H9 (cell line): ENCODE measurements at regions not wholly inside any gene's neighbourhood (a gene's known extent, or its start where the extent isn't known, plus 50 kb on each side); places are given as distances from the start of the nearest gene placed in this dataset.

Experiments used
- DNase-seq: peaks from one replicate; pipeline ENCODE4 v3.0.0-alpha.2; 2017
- H2AFZ ChIP-seq: one replicate; pipeline ENCODE4 v1.6.1; 2013; ENCODE audit warnings: mild to moderate bottlenecking, low read length, control low read depth, moderate library complexity
- H2AK5ac ChIP-seq: 2 replicates; pipeline ENCODE4 v1.6.1; 2013; ENCODE audit warnings: low read length, control low read depth, mixed read lengths; ENCODE audit not compliant: insufficient read length
- H2BK120ac ChIP-seq: one replicate; pipeline ENCODE4 v1.6.1; 2013; ENCODE audit warnings: low read depth, mild to moderate bottlenecking, low read length, control low read depth, inconsistent platforms; ENCODE audit not compliant: poor library complexity, severe bottlenecking
- H2BK12ac ChIP-seq: 2 replicates; pipeline ENCODE4 v1.6.1; 2013; ENCODE audit warnings: low read length, control low read depth, mixed read lengths, low read depth; ENCODE audit not compliant: insufficient read length
- H2BK15ac ChIP-seq: 2 replicates; pipeline ENCODE4 v1.6.1; 2013; ENCODE audit warnings: low read depth, low read length, control low read depth
- H2BK20ac ChIP-seq: one replicate; pipeline ENCODE4 v1.6.1; 2013; ENCODE audit warnings: low read depth, mild to moderate bottlenecking, low read length, control low read depth, inconsistent platforms; ENCODE audit not compliant: poor library complexity, severe bottlenecking
- H2BK5ac ChIP-seq: 2 replicates; pipeline ENCODE4 v1.6.1; 2013; ENCODE audit warnings: low read length, control low read depth, mixed read lengths; ENCODE audit not compliant: insufficient read length
- H3K14ac ChIP-seq: 2 replicates; pipeline ENCODE4 v1.6.1; 2013; ENCODE audit warnings: low read length, control low read depth; ENCODE audit not compliant: insufficient read depth
- H3K18ac ChIP-seq: 2 replicates; pipeline ENCODE4 v1.6.1; 2013; ENCODE audit warnings: low read depth, mild to moderate bottlenecking, mixed read lengths, low read length, control low read depth; ENCODE audit not compliant: insufficient read length
- H3K23ac ChIP-seq: 2 replicates; pipeline ENCODE4 v1.6.1; 2013; ENCODE audit warnings: low read length, control low read depth, mixed read lengths, low read depth; ENCODE audit not compliant: insufficient read length
- H3K23me2 ChIP-seq: 2 replicates; pipeline ENCODE4 v1.6.1; 2013; ENCODE audit warnings: low read depth, mild to moderate bottlenecking, mixed read lengths, low read length, control low read depth; ENCODE audit not compliant: insufficient read length, poor library complexity, severe bottlenecking
- H3K27ac ChIP-seq: 2 replicates; pipeline ENCODE4 v1.5.1; 2013; ENCODE audit warnings: low read length, control low read depth, mixed read lengths, low read depth; ENCODE audit not compliant: insufficient read length
- H3K27me3 ChIP-seq: 2 replicates; pipeline ENCODE4 v1.6.1; 2013; ENCODE audit warnings: low read length, control low read depth, inconsistent platforms; ENCODE audit not compliant: insufficient read depth
- H3K4ac ChIP-seq: 2 replicates; pipeline ENCODE4 v1.6.1; 2013; ENCODE audit warnings: low read depth, mild to moderate bottlenecking, control low read depth, inconsistent platforms, low read length, moderate library complexity
- H3K4me1 ChIP-seq: 2 replicates; pipeline ENCODE4 v1.6.1; 2013; ENCODE audit warnings: low read length, control low read depth, inconsistent platforms; ENCODE audit not compliant: insufficient read depth
- H3K4me2 ChIP-seq: 2 replicates; pipeline ENCODE4 v1.6.1; 2013; ENCODE audit warnings: low read length, control low read depth, mixed read lengths; ENCODE audit not compliant: insufficient read length, insufficient read depth
- H3K56ac ChIP-seq: 2 replicates; pipeline ENCODE4 v1.6.1; 2013; ENCODE audit warnings: low read depth, mild to moderate bottlenecking, mixed read lengths, low read length, control low read depth; ENCODE audit not compliant: insufficient read length
- H3K79me1 ChIP-seq: 2 replicates; pipeline ENCODE4 v1.6.1; 2013; ENCODE audit warnings: low read depth, mild to moderate bottlenecking, moderate library complexity, low read length, control low read depth, inconsistent platforms; ENCODE audit not compliant: insufficient read depth, poor library complexity, severe bottlenecking
- H3K79me2 ChIP-seq: 2 replicates; pipeline ENCODE4 v1.6.1; 2013; ENCODE audit warnings: low read length, control low read depth, inconsistent platforms; ENCODE audit not compliant: insufficient read depth
- H3K9ac ChIP-seq: 2 replicates; pipeline ENCODE4 v1.6.1; 2013; ENCODE audit warnings: low read length, control low read depth, mixed read lengths; ENCODE audit not compliant: insufficient read length; ENCODE audit errors: extremely low read depth
- H3K9me3 ChIP-seq: one replicate; pipeline ENCODE4 v1.6.1; 2013; ENCODE audit warnings: low read depth, low read length, inconsistent platforms; ENCODE audit not compliant: control insufficient read depth
- H3T11ph ChIP-seq: one replicate; pipeline ENCODE4 v1.6.1; 2013; ENCODE audit warnings: mild to moderate bottlenecking, low read length, control low read depth, inconsistent platforms
- H4K20me1 ChIP-seq: one replicate; pipeline ENCODE4 v1.6.1; 2013; ENCODE audit not compliant: control insufficient read depth, insufficient read length, insufficient read depth
- H4K5ac ChIP-seq: 2 replicates; pipeline ENCODE4 v1.6.1; 2013; ENCODE audit warnings: low read depth, mild to moderate bottlenecking, mixed read lengths, low read length, control low read depth; ENCODE audit not compliant: insufficient read length
- H4K8ac ChIP-seq: replicated peaks from 2 replicates; pipeline ENCODE4 v1.6.1; 2013; ENCODE audit warnings: low read length, control low read depth, mixed read lengths, low read depth; ENCODE audit not compliant: insufficient read length
- H4K91ac ChIP-seq: 2 replicates; pipeline ENCODE4 v1.6.1; 2013; ENCODE audit warnings: low read depth, mild to moderate bottlenecking, moderate library complexity, mixed read lengths, low read length, control low read depth; ENCODE audit not compliant: insufficient read length
- H3K27ac Mint-ChIP-seq, 3 experiments: 2 replicates in 2 of 3; 3 replicates in 1 of 3; pipeline ENCODE4 v1.8.0; 2020 to 2021; ENCODE audit warnings: mixed read lengths in 3 of 3, mild to moderate bottlenecking in 1 of 3, moderate library complexity in 1 of 3
- H3K27me3 Mint-ChIP-seq: 2 replicates; pipeline ENCODE4 v1.8.0; 2021; ENCODE audit warnings: low read depth, mild to moderate bottlenecking, moderate library complexity, mixed read lengths
- H3K36me3 Mint-ChIP-seq, 3 experiments: 2 replicates in 2 of 3; 3 replicates in 1 of 3; pipeline ENCODE4 v1.8.0; 2020 to 2021; ENCODE audit warnings: low read depth in 3 of 3, mixed read lengths in 3 of 3; ENCODE audit not compliant: insufficient read depth in 1 of 3
- H3K4me1 Mint-ChIP-seq, 2 experiments: 2 replicates each; pipeline ENCODE4 v1.8.0; 2020; ENCODE audit warnings: mixed read lengths in 2 of 2
- H3K4me3 Mint-ChIP-seq, 2 experiments: 2 replicates in 1 of 2; 3 replicates in 1 of 2; pipeline ENCODE4 v1.8.0; 2020 to 2021; ENCODE audit warnings: mild to moderate bottlenecking in 2 of 2, mixed read lengths in 2 of 2, moderate library complexity in 1 of 2
- H3K9me3 Mint-ChIP-seq, 2 experiments: 2 replicates in 1 of 2; 3 replicates in 1 of 2; pipeline ENCODE4 v1.8.0; 2020; ENCODE audit warnings: mild to moderate bottlenecking in 2 of 2, mixed read lengths in 2 of 2, moderate library complexity in 1 of 2
- WGBS: extraction: QIAGEN DNeasy Blood & Tissue Kit; methylation state at CpG from one replicate; pipeline ENCODE4 v1.1.7; 2013; ENCODE audit warnings: missing lambda C conversion rate, low lambda C conversion rate, mixed read lengths; ENCODE audit not compliant: insufficient read length; ENCODE audit errors: extremely low coverage; 5-methylcytosine and 5-hydroxymethylcytosine counted together
- TF ChIP-seq, protein P1 (sequence below): fragments of 200-600 bp; sonication (generic); conservative IDR thresholded peaks from 3 replicates; pipeline ENCODE4 v1.8.0; 2021; ENCODE audit warnings: antibody characterized with exemption, mild to moderate bottlenecking

DNA sequence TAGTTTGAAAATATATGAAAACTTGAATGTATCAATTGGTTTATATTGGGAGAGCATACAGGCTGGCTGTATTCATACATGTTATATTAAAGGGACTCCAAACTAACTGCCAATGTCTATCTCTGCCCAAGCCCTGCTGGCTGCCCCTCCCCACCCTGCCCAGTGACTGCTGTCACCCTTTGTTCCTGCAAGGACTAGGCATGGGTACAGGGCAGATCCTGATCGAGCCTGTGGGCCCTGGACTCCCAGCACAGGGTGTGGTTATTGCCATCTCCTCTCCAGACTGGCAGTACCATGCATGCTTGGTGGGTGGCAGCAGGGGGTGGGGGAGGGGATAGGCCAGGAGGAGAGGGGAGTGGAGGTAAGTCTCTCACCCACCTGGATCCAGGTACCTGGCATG, 167.5 kb upstream of the RASGEF1B start:
- H3K14ac ChIP-seq = no peak overlapping the region
- H2AK5ac ChIP-seq = no peak overlapping the region
- Mint-ChIP-seq H3K4me3 (no peak overlapping the region), H3K27me3 (peaks cover 40% of the 10 kb centered on the region), H3K36me3 (peaks cover 0 to 2% (median 0%) of the 10 kb centered on the region in 3 experiments; a peak in 1 of 7 replicates), H3K9me3 (no peaks in the 10 kb centered on the region; a peak in 1 of 5 replicates), H3K27ac (no peak overlapping the region), H3K4me1 (peaks cover 10 to 12% of the 10 kb centered on the region in 2 experiments)
- H3K4ac ChIP-seq = no peak overlapping the region
- H3K23me2 ChIP-seq = no peaks in the 10 kb centered on the region
- H2BK12ac ChIP-seq = no peak overlapping the region
- no peak overlapping the region for H2BK15ac ChIP-seq
- no peak overlapping the region for H3K4me2 ChIP-seq
- no peak overlapping the region for H3T11ph ChIP-seq
- H4K5ac ChIP-seq = no peak overlapping the region
- no peaks in the 10 kb centered on the region for H3K9me3 ChIP-seq
- no peak overlapping the region for H3K9ac ChIP-seq
- H3K79me1 ChIP-seq = no peaks in the 10 kb centered on the region
- H3K23ac ChIP-seq = no peak overlapping the region
- H2BK5ac ChIP-seq = no peak overlapping the region
- DNase-seq = no peak
- H4K20me1 ChIP-seq = no peaks in the 10 kb centered on the region
- no peak overlapping the region for H2BK120ac ChIP-seq
- no peak overlapping the region for H2AFZ ChIP-seq
- H3K27ac ChIP-seq = no peak overlapping the region
- no peak overlapping the region for H4K8ac ChIP-seq
- H2BK20ac ChIP-seq = no peak overlapping the region
- no peak overlapping the region for H4K91ac ChIP-seq
- H3K18ac ChIP-seq = no peak overlapping the region
- no peak overlapping the region for H3K56ac ChIP-seq
- H3K27me3 ChIP-seq = no peaks in the 10 kb centered on the region
- H3K4me1 ChIP-seq = no peaks in the 10 kb centered on the region
- TF ChIP-seq, protein P1, sequence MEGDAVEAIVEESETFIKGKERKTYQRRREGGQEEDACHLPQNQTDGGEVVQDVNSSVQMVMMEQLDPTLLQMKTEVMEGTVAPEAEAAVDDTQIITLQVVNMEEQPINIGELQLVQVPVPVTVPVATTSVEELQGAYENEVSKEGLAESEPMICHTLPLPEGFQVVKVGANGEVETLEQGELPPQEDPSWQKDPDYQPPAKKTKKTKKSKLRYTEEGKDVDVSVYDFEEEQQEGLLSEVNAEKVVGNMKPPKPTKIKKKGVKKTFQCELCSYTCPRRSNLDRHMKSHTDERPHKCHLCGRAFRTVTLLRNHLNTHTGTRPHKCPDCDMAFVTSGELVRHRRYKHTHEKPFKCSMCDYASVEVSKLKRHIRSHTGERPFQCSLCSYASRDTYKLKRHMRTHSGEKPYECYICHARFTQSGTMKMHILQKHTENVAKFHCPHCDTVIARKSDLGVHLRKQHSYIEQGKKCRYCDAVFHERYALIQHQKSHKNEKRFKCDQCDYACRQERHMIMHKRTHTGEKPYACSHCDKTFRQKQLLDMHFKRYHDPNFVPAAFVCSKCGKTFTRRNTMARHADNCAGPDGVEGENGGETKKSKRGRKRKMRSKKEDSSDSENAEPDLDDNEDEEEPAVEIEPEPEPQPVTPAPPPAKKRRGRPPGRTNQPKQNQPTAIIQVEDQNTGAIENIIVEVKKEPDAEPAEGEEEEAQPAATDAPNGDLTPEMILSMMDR = no peak
- WGBS = no CpG with 5 or more reads among the region's 1 CpG
- H3K79me2 ChIP-seq = no peaks in the 10 kb centered on the region
